PFSK-1 (cell line): ENCODE measurements at regions not wholly inside any gene's neighbourhood (a gene's known extent, or its start where the extent isn't known, plus 50 kb on each side); places are given as distances from the start of the nearest gene placed in this dataset.

Experiments
- FOXP2 ChIP-seq: optimal IDR thresholded peaks from 2 replicates; pipeline ENCODE3; 2011; ENCODE audit warnings: borderline replicate concordance, control low read depth, inconsistent platforms; ENCODE audit not compliant: insufficient read depth; ENCODE audit errors: extremely low read length, extremely low read depth
- POLR2AphosphoS5 ChIP-seq: IDR thresholded peaks from 2 replicates; pipeline ENCODE4 v1.6.1; 2012; ENCODE audit warnings: low read depth, mild to moderate bottlenecking, control low read depth, low read length, moderate library complexity
- REST ChIP-seq, 2 experiments: IDR thresholded peaks; 2 replicates each; pipeline versions ENCODE4 v1.6.1 to v1.8.0; 2011 to 2012; ENCODE audit warnings: low read depth in 2 of 2, low read length in 2 of 2, control low read depth in 1 of 2, inconsistent platforms in 1 of 2, mild to moderate bottlenecking in 1 of 2, moderate library complexity in 1 of 2; ENCODE audit not compliant: insufficient read depth in 1 of 2
- SIN3A ChIP-seq: IDR thresholded peaks from 2 replicates; pipeline ENCODE4 v1.6.1; 2012; ENCODE audit warnings: mild to moderate bottlenecking, low read length, moderate library complexity, borderline replicate concordance; ENCODE audit not compliant: insufficient read depth
- TAF1 ChIP-seq: IDR thresholded peaks from 2 replicates; pipeline ENCODE4 v1.6.1; 2012; ENCODE audit warnings: low read length, control low read depth, borderline replicate concordance; ENCODE audit not compliant: insufficient read depth

GRCh38 chr12:17204289-17205054, 598.5 kb upstream of the LMO3 start:
- no peak for TF ChIP-seq REST (IDR thresholded peaks at IDR 0.05; ENCODE audit: insufficient read depth in 1 of 2, low read depth in 2 of 2, low read length in 2 of 2)

- TF ChIP-seq REST (IDR thresholded peaks at IDR 0.05; ENCODE audit: insufficient read depth in 1 of 2, low read depth in 2 of 2, low read length in 2 of 2) (no peak), TAF1 (no peak), SIN3A (no peak), POLR2AphosphoS5 (no peak), FOXP2 (no peak)
Observed at GRCh38 chr12:17203497-17203896, 597.5 kb upstream of the LMO3 start.

- no peak for TF ChIP-seq POLR2AphosphoS5
- no peak for TF ChIP-seq FOXP2
- TF ChIP-seq REST (IDR thresholded peaks at IDR 0.05; ENCODE audit: insufficient read depth in 1 of 2, low read depth in 2 of 2, low read length in 2 of 2), result no peak
- no peak for TF ChIP-seq SIN3A
- TF ChIP-seq TAF1, result no peak
Observed at GRCh38 chr12:17197971-17198370, 592.0 kb upstream of the LMO3 start.

- TF ChIP-seq SIN3A (no peak), REST (IDR thresholded peaks at IDR 0.05; ENCODE audit: insufficient read depth in 1 of 2, low read depth in 2 of 2, low read length in 2 of 2) (no peak), TAF1 (no peak), POLR2AphosphoS5 (no peak), FOXP2 (no peak)
Observed at GRCh38 chr12:17192721-17193120, 586.8 kb upstream of the LMO3 start.
